Caco-2 (cell line): ENCODE measurements at regions not wholly inside any gene's neighbourhood (a gene's known extent, or its start where the extent isn't known, plus 50 kb on each side); places are given as distances from the start of the nearest gene placed in this dataset.
"Not testable (repeated sequence)": the region's sequence is repeated elsewhere in the genome, so short reads cannot be mapped to it uniquely, and the experiment has no call there.

Source experiments
- BruUV-seq: library from RNA; stranded (reverse); fragments of 400-500 nt; replicated peaks from 2 replicates; lab custom pipeline; 2021; lab: Mats Ljungman, UMichigan
- CTCF ChIA-PET: fragments of 300-600 bp; sonication (Branson Sonifier 250); formaldehyde crosslinking; loops from one replicate; lab custom pipeline; 2022; ENCODE audit warnings: antibody characterized with exemption; lab: Charles Lee
- POLR2A ChIA-PET: fragments of 300-600 bp; sonication (Branson Sonifier 250); formaldehyde crosslinking; loops from one replicate; lab custom pipeline; 2022; ENCODE audit warnings: antibody characterized with exemption; lab: Charles Lee
- DNase-seq, 2 experiments: peaks; one replicate each; pipeline versions ENCODE4 v3.0.0 to v3.0.0-alpha.2; 2020 to 2022
- H3K27me3 ChIP-seq: replicated peaks from 2 replicates; pipeline ENCODE4 v1.6.0; 2011; ENCODE audit warnings: low read length; ENCODE audit not compliant: control insufficient read depth, insufficient read depth
- H3K36me3 ChIP-seq: 2 replicates; pipeline ENCODE4 v1.5.1; 2011; ENCODE audit warnings: low read length; ENCODE audit not compliant: control insufficient read depth, insufficient read depth
- H3K4me1 ChIP-seq: fragments of 250-450 bp; sonication (Bioruptor Pico); 2 replicates; pipeline ENCODE4 v1.5.1; 2020; ENCODE audit warnings: mild to moderate bottlenecking
- H3K4me3 ChIP-seq: 2 replicates; pipeline ENCODE4 v1.5.1; 2011; ENCODE audit warnings: low read depth, mild to moderate bottlenecking, control low read depth, low read length
- H3K9me3 ChIP-seq: fragments of 250-450 bp; sonication (Bioruptor Pico); 2 replicates; pipeline ENCODE4 v1.5.1; 2020; ENCODE audit warnings: mild to moderate bottlenecking, moderate library complexity
- H3K27ac Mint-ChIP-seq: one replicate; pipeline ENCODE4 v1.8.0; 2022; ENCODE audit warnings: mixed read lengths; ENCODE audit not compliant: unreplicated experiment
- H3K27me3 Mint-ChIP-seq: one replicate; pipeline ENCODE4 v1.8.0; 2022; ENCODE audit warnings: mixed read lengths; ENCODE audit not compliant: insufficient read depth, unreplicated experiment
- H3K36me3 Mint-ChIP-seq: one replicate; pipeline ENCODE4 v1.8.0; 2022; ENCODE audit warnings: mild to moderate bottlenecking, mixed read lengths; ENCODE audit not compliant: insufficient read depth, unreplicated experiment
- H3K4me1 Mint-ChIP-seq: one replicate; pipeline ENCODE4 v1.8.0; 2022; ENCODE audit warnings: low read depth, mixed read lengths; ENCODE audit not compliant: unreplicated experiment
- H3K4me3 Mint-ChIP-seq: one replicate; pipeline ENCODE4 v1.8.0; 2022; ENCODE audit warnings: mild to moderate bottlenecking, moderate library complexity, mixed read lengths; ENCODE audit not compliant: unreplicated experiment
- H3K9me3 Mint-ChIP-seq: one replicate; pipeline ENCODE4 v1.8.0; 2022; ENCODE audit warnings: mixed read lengths; ENCODE audit not compliant: unreplicated experiment
- intact Hi-C: fragments of 100-400 bp; cut with micrococcal nuclease; formaldehyde crosslinking; loops from one replicate; pipeline ENCODE4 v1.10.0; 2022; ENCODE audit not compliant: unreplicated experiment

DNA sequence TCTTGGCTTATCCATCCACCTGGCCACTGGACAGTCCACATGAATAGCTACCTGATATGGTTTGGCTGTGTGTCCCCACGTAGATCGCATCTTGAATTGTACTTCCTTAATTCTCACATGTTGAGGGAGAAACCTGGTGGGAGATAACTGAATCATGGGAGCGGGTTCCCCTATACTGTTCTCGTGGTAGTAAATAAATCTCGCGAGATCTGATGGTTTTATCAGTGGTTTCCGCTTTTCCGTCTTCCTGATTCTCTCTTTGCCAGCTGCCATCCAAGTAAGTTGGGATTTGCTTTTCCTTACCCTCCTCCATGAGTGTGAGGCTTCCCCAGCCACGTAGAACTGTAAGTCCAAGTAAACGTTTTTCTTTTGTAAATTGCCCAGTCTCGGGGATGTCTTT, 720.8 kb downstream of the PRIM2 start:
- POLR2A ChIA-PET, H3K9me3 ChIP-seq, DNase-seq, H3K4me1 Mint-ChIP-seq, H3K27me3 ChIP-seq, CTCF ChIA-PET, BruUV-seq, H3K4me3 Mint-ChIP-seq, H3K4me3 ChIP-seq, H3K27ac Mint-ChIP-seq, H3K9me3 Mint-ChIP-seq, H3K36me3 Mint-ChIP-seq, H3K36me3 ChIP-seq, H3K4me1 ChIP-seq, intact Hi-C loops: not testable (repeated sequence)
- peaks cover 10% of the 10 kb centered on the region for H3K27me3 Mint-ChIP-seq

DNA sequence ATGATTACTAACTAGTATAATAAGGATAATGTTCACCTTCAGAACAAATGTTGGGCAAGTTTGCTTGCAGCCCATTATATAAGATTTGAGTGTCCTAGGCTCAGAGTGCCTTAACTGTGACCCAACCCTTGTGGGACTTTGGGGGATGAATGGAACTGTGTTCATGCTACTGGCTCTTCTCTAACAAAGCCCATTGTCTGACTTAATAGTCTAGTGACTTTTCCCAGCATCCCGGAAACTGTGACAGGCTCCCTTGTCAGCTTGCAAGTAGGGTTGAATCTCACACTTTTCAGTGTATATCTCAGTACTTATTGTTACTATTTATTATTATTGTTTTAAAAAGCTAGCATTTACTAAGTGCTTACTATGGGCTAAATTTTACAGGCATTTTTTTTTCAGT, 729.2 kb downstream of the PRIM2 start:
- H3K4me1 Mint-ChIP-seq, H3K4me3 Mint-ChIP-seq, H3K27ac Mint-ChIP-seq, H3K36me3 ChIP-seq, H3K27me3 ChIP-seq, intact Hi-C loops, H3K4me3 ChIP-seq, BruUV-seq, H3K9me3 Mint-ChIP-seq, H3K4me1 ChIP-seq, DNase-seq, H3K9me3 ChIP-seq, H3K36me3 Mint-ChIP-seq, POLR2A ChIA-PET, CTCF ChIA-PET, H3K27me3 Mint-ChIP-seq: not testable (repeated sequence)

DNA sequence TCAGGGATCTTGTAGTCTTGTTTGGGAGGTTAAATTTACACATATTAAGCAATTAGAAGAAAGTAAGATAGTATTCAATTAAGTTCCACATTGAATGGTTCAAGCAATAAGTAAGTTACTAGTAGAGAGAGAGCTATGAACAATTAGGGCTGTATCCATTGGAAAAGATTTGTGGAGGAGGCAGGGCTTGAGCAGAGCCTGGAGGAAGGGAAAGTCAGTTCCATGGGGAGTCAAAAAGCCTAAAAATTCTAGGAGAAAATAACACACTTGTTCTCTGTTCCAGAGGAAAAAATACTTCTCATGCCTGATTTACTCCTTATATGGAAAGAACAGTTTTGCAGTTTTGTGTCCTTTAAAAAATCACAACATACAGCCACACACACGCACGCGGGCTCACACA, 730.0 kb downstream of the PRIM2 start:
- H3K36me3 ChIP-seq, DNase-seq, POLR2A ChIA-PET, H3K36me3 Mint-ChIP-seq, H3K9me3 Mint-ChIP-seq, H3K27me3 Mint-ChIP-seq, H3K27me3 ChIP-seq, H3K4me1 Mint-ChIP-seq, H3K4me3 ChIP-seq, H3K27ac Mint-ChIP-seq, H3K4me1 ChIP-seq, H3K9me3 ChIP-seq, CTCF ChIA-PET, BruUV-seq, intact Hi-C loops, H3K4me3 Mint-ChIP-seq: not testable (repeated sequence)

DNA sequence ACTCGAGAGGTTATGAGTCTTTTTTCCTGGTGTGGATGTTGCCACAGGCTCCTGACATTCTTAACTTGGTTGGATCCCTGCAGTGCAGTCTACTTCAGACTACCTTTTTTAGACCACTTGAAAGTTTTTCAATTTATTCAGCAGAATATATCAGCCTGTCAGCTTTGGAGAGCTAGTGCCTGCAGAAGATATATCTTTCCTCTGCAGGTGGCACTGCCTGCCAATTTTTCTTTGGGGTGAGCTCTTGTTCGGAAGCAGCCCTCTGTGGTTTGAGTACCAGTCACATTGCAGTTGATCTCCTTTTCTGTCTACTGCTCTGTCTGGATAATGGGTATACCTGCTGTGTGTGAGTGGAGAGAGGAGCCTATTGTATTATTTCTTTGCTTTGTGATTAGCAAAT, 730.4 kb downstream of the PRIM2 start:
- H3K4me1 Mint-ChIP-seq, H3K27me3 Mint-ChIP-seq, H3K9me3 ChIP-seq, H3K4me3 Mint-ChIP-seq, DNase-seq, H3K4me1 ChIP-seq, intact Hi-C loops, CTCF ChIA-PET, H3K9me3 Mint-ChIP-seq, POLR2A ChIA-PET, H3K36me3 Mint-ChIP-seq, H3K36me3 ChIP-seq, H3K27ac Mint-ChIP-seq, BruUV-seq, H3K4me3 ChIP-seq, H3K27me3 ChIP-seq: not testable (repeated sequence)

DNA sequence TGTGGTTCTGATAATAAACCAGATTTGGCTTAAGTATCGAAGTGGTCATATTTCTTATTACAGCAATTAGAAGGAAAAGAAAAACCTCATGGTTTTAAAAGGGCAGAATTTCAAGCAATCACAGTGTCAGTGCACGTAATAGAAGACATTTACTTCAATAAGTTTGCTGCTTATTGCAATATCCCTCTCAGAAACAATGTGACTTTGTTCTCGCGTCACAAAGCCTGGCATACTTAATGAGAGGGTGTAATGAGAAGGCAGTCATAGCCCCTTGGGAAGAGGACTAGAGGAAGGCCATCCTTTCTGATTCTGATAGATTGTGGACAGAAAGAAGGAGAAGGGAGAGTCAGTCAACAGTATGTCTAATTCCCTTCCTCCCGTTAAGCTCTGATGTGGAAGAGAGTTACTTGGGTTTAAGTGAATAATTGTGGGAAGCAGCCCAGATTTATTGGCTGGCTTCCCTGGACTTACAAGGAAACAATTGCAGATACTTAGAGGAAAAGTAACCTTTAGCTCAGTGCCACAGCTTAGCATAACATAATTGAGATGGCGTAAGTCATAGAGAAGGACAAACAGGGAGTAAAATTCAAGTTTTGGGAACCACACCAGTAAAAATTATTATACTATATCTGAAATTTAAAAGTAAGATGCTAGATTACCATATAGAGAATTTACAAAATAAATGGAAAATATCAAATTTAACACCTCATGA, 738.2 kb downstream of the PRIM2 start:
- H3K4me3 ChIP-seq, BruUV-seq, H3K36me3 ChIP-seq, DNase-seq, H3K4me1 ChIP-seq, H3K27ac Mint-ChIP-seq, H3K27me3 Mint-ChIP-seq, H3K9me3 ChIP-seq, intact Hi-C loops, CTCF ChIA-PET, H3K36me3 Mint-ChIP-seq, H3K4me3 Mint-ChIP-seq, H3K9me3 Mint-ChIP-seq, POLR2A ChIA-PET, H3K4me1 Mint-ChIP-seq, H3K27me3 ChIP-seq: not testable (repeated sequence)

DNA sequence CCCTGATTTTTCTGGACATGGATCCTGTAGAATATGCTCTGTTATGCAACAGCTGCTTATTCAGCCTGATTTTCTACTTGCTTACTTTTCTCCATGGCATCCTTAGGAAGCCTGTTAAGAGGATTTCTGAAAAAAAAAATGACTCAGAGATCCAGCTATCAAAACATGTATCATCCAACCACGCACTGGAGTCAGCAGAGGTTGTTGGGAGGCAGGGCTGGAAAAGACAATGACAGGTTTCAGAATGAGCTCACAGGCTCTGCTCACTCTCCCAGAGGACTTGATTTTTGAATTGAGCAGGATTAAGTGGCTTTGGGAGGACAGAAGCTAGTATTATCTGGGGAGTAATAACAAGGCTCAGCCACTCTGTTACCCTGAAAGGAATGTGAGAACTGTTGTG, 742.3 kb downstream of the PRIM2 start:
- H3K36me3 ChIP-seq, H3K27me3 ChIP-seq, intact Hi-C loops, DNase-seq, POLR2A ChIA-PET, H3K27ac Mint-ChIP-seq, H3K4me1 Mint-ChIP-seq, BruUV-seq, H3K36me3 Mint-ChIP-seq, H3K4me3 Mint-ChIP-seq, H3K4me3 ChIP-seq, H3K9me3 ChIP-seq, H3K4me1 ChIP-seq, H3K27me3 Mint-ChIP-seq, CTCF ChIA-PET, H3K9me3 Mint-ChIP-seq: not testable (repeated sequence)

DNA sequence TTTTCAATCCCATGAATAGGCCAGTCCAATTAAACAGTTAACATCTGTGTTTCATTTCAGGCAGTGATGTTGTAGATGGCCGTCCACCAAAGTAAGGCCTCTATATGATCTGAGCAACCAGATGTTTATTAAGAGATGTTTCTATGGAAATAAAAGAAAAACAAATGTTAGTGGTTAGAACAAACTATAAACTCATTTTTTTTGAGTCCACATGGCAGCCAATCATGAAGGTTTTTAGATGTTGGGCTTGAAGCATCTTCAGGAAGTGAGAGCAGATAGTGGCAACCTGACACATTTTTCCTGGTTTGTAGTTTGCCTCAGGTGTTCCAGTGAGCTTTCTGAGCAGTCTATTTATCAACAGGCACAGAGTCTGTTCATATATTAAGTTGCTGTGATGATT, 746.1 kb downstream of the PRIM2 start:
- H3K27ac Mint-ChIP-seq, H3K36me3 ChIP-seq, CTCF ChIA-PET, H3K4me1 ChIP-seq, intact Hi-C loops, H3K9me3 Mint-ChIP-seq, H3K4me1 Mint-ChIP-seq, H3K4me3 ChIP-seq, H3K27me3 Mint-ChIP-seq, POLR2A ChIA-PET, BruUV-seq, DNase-seq, H3K4me3 Mint-ChIP-seq, H3K36me3 Mint-ChIP-seq, H3K27me3 ChIP-seq, H3K9me3 ChIP-seq: not testable (repeated sequence)
